IPS-18a (cell line): ENCODE measurements at regions not wholly inside any gene's neighbourhood (a gene's known extent, or its start where the extent isn't known, plus 50 kb on each side); places are given as distances from the start of the nearest gene placed in this dataset.

Experiments used
- H3K27ac ChIP-seq: one replicate; pipeline ENCODE4 v1.5.1; 2013; ENCODE audit warnings: low read length
- H3K27me3 ChIP-seq: one replicate; pipeline ENCODE4 v1.6.1; 2013; ENCODE audit warnings: mild to moderate bottlenecking, low read length; ENCODE audit not compliant: control insufficient read depth, insufficient read depth
- H3K36me3 ChIP-seq: one replicate; pipeline ENCODE4 v1.6.1; 2013; ENCODE audit warnings: low read depth, low read length; ENCODE audit not compliant: control insufficient read depth
- H3K4me1 ChIP-seq: one replicate; pipeline ENCODE4 v1.6.1; 2013; ENCODE audit warnings: low read depth, low read length; ENCODE audit not compliant: control insufficient read depth
- H3K4me3 ChIP-seq: one replicate; pipeline ENCODE4 v1.5.1; 2013; ENCODE audit warnings: low read length
- H3K9ac ChIP-seq: one replicate; pipeline ENCODE4 v1.6.1; 2013; ENCODE audit warnings: mild to moderate bottlenecking, low read length, moderate library complexity
- H3K9me3 ChIP-seq: one replicate; pipeline ENCODE4 v1.6.1; 2013; ENCODE audit warnings: low read depth, low read length; ENCODE audit not compliant: control insufficient read depth

DNA sequence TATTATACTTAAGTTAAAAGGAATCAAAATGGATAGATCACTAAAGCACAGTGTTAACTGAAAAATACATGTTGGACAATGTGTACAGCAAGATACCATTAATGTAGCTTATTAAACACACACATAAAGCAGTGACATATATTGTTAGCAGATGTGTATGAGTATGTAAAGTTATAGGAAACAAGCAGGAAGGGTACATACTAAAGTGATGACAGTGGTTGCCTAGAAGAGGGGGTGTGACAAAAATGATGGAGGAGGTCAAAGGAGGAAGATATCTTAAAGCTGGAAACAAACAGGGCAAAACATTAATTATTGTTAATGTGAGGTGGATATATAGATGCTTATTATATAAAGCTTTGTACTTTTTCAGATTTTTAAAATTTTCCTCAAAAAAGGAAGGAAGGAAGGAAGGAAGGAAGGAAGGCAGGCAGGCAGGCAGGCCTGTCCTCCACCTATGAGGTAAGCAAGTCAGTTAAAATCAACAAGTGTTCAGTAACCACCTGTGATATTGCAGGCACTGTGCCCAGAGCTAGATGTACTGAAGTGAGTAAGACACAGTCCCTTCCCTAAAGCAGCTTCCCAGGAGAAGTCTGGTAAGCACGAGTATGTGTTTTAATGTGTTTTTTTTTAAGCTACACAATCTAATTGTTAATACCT lies 252.9 kb upstream of the NR5A2 start:
- H3K27ac ChIP-seq = no peak overlapping the region
- H3K36me3 ChIP-seq = no peaks in the 10 kb centered on the region
- no peaks in the 10 kb centered on the region for H3K9me3 ChIP-seq
- H3K4me3 ChIP-seq = no peak overlapping the region
- no peak overlapping the region for H3K9ac ChIP-seq
- no peaks in the 10 kb centered on the region for H3K4me1 ChIP-seq
- no peaks in the 10 kb centered on the region for H3K27me3 ChIP-seq

GRCh38 chr1:199776768-199777497 lies 250.6 kb upstream of the NR5A2 start:
- Histone ChIP-seq H3K27ac (no peak overlapping the region), H3K27me3 (no peaks in the 10 kb centered on the region), H3K4me3 (no peak overlapping the region), H3K36me3 (no peaks in the 10 kb centered on the region), H3K9ac (no peak overlapping the region), H3K4me1 (no peaks in the 10 kb centered on the region), H3K9me3 (no peaks in the 10 kb centered on the region)

- Histone ChIP-seq H3K9ac (no peak overlapping the region), H3K27ac (no peak overlapping the region), H3K4me3 (no peak overlapping the region)
Measured at GRCh38 chr1:199778324-199778955, 249.1 kb upstream of the NR5A2 start.

DNA sequence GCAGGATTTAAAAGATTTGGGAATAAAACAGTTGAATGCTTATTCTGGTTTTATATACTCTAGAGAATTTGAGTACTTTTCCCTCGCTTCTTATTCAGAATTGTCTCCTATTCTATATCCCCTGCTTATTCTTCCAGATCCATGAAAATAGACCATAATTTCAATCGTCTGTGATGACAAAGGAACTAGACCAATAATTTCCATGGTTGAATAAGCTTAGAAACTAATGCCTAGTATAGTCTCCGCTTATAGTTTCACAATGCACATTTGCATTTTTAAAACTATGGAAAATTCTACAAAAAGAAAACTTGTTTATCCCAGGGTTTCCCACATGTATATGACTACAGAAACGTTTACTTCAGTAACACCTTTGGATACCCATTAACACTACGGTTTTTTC lies 247.4 kb upstream of the NR5A2 start:
- Histone ChIP-seq H3K27me3 (no peaks in the 10 kb centered on the region), H3K4me1 (peaks cover 3% of the 10 kb centered on the region), H3K9ac (no peak overlapping the region), H3K9me3 (no peaks in the 10 kb centered on the region), H3K36me3 (no peaks in the 10 kb centered on the region), H3K27ac (no peak overlapping the region), H3K4me3 (no peak overlapping the region)

More at GRCh38 chr1:199778324-199778955, 249.1 kb upstream of the NR5A2 start:
- Histone ChIP-seq H3K4me1 (peaks cover 3% of the 10 kb centered on the region), H3K9me3 (no peaks in the 10 kb centered on the region), H3K27me3 (no peaks in the 10 kb centered on the region), H3K36me3 (no peaks in the 10 kb centered on the region)

- no peaks in the 10 kb centered on the region for H3K9me3 ChIP-seq
Measured at GRCh38 chr1:199780948-199781670, 246.4 kb upstream of the NR5A2 start.

GRCh38 chr1:199784138-199784895 lies 243.2 kb upstream of the NR5A2 start:
- no peaks in the 10 kb centered on the region for H3K27me3 ChIP-seq
- H3K4me1 ChIP-seq = peaks cover 3% of the 10 kb centered on the region
- H3K36me3 ChIP-seq = no peaks in the 10 kb centered on the region
- H3K4me3 ChIP-seq = no peak overlapping the region
- H3K27ac ChIP-seq = no peak overlapping the region
- H3K9ac ChIP-seq = no peak overlapping the region
- H3K9me3 ChIP-seq = no peaks in the 10 kb centered on the region

More at GRCh38 chr1:199780948-199781670, 246.4 kb upstream of the NR5A2 start:
- Histone ChIP-seq H3K4me1 (peaks cover 3% of the 10 kb centered on the region), H3K4me3 (no peak overlapping the region), H3K36me3 (no peaks in the 10 kb centered on the region), H3K27ac (no peak overlapping the region), H3K27me3 (no peaks in the 10 kb centered on the region), H3K9ac (no peak overlapping the region)

DNA sequence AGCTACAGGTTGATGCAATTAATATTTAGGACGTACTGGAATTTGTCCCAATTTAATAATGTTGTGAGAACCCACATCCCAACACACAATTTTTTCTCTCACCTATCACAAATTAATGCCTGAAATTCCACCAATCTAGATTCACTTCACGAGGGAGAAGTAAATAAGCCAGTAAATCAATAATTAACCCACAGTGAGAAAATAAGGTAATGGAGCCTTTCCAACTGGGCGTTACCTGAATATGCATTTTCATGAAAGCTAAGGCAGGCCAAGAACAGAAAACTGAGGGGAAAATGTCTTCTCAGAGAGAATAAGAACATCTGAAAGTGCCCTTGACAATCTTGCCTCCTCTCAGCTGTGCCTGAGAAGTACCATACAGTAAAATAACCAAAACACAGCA lies 240.8 kb upstream of the NR5A2 start:
- Histone ChIP-seq H3K9ac (no peak overlapping the region), H3K36me3 (no peaks in the 10 kb centered on the region), H3K27me3 (no peaks in the 10 kb centered on the region), H3K27ac (no peak overlapping the region), H3K4me1 (peaks cover 9% of the 10 kb centered on the region), H3K9me3 (no peaks in the 10 kb centered on the region), H3K4me3 (no peak overlapping the region)

- no peaks in the 10 kb centered on the region for H3K9me3 ChIP-seq
- H3K27ac ChIP-seq = no peak overlapping the region
- H3K4me3 ChIP-seq = no peak overlapping the region
- no peak overlapping the region for H3K9ac ChIP-seq
- no peaks in the 10 kb centered on the region for H3K27me3 ChIP-seq
- H3K4me1 ChIP-seq = peaks cover 14% of the 10 kb centered on the region
- H3K36me3 ChIP-seq = no peaks in the 10 kb centered on the region
Measured at GRCh38 chr1:199789141-199789540, 238.4 kb upstream of the NR5A2 start.

DNA sequence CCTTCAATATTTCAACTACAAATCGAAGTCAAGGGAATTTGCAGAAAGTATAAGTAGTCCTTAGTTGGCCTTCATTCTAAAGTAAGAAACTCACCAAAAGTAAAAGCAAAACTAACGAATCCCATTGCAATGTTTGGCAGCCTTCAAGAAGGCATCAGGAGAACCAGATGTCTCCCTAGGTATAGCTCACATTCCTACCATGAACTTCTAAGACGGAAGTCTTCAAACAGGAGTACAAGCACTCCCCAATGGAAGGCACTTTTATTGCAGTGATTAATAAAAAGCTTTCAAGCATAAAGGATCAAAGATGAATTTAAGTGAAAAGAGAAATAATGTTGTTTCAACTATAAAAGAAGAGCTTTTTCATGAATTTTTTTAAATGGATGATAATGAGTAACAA lies 236.0 kb upstream of the NR5A2 start:
- H3K36me3 ChIP-seq = no peaks in the 10 kb centered on the region
- H3K9me3 ChIP-seq = no peaks in the 10 kb centered on the region
- H3K4me1 ChIP-seq = peaks cover 14% of the 10 kb centered on the region
- H3K27ac ChIP-seq = no peak overlapping the region
- no peaks in the 10 kb centered on the region for H3K27me3 ChIP-seq
- H3K4me3 ChIP-seq = no peak overlapping the region
- no peak overlapping the region for H3K9ac ChIP-seq

GRCh38 chr1:199792874-199793273 lies 234.6 kb upstream of the NR5A2 start:
- Histone ChIP-seq H3K9ac (no peak overlapping the region), H3K4me3 (no peak overlapping the region), H3K27ac (no peak overlapping the region), H3K4me1 (peaks cover 14% of the 10 kb centered on the region), H3K36me3 (no peaks in the 10 kb centered on the region), H3K9me3 (no peaks in the 10 kb centered on the region), H3K27me3 (no peaks in the 10 kb centered on the region)
